GM12878 (cell line): ENCODE measurements at regions not wholly inside any gene's neighbourhood (a gene's known extent, or its start where the extent isn't known, plus 50 kb on each side); places are given as distances from the start of the nearest gene placed in this dataset.

Experiments
- ATAC-seq: fragments of 200-7000 bp; cut with Tn5 transposase; 3 replicates; pipeline ENCODE4 v1.9.1; 2020; ENCODE audit warnings: mild to moderate bottlenecking, moderate library complexity
- BruUV-seq: library from RNA; stranded (reverse); fragments of 400-500 nt; replicated peaks from 2 replicates; lab custom pipeline; 2021; lab: Mats Ljungman, UMichigan
- CTCF ChIA-PET: fragments of 300-600 bp; sonication (Branson Sonifier 250); formaldehyde crosslinking; extraction: SDS; loops from one replicate; lab custom pipeline; 2021; ENCODE audit warnings: inconsistent platforms; lab: Yijun Ruan, JAX
- POLR2A ChIA-PET: fragments of 350-600 bp; formaldehyde crosslinking; extraction: SDS; loops from one replicate; lab custom pipeline; 2021; ENCODE audit warnings: inconsistent platforms; lab: Charles Lee
- RAD21 ChIA-PET: fragments of 300-600 bp; sonication (Branson Sonifier 250); formaldehyde crosslinking; loops from one replicate; lab custom pipeline; 2023; ENCODE audit warnings: antibody characterized with exemption; ENCODE audit not compliant: unreplicated experiment; lab: Charles Lee
- SMC1A ChIA-PET: fragments of 300-600 bp; sonication (Branson Sonifier 250); formaldehyde crosslinking; loops from one replicate; lab custom pipeline; 2023; ENCODE audit not compliant: unreplicated experiment, uncharacterized antibody; lab: Charles Lee
- DNase-seq: peaks from one replicate; pipeline ENCODE4 v3.0.0-alpha.2; 2011; ENCODE audit warnings: low read depth, low spot score
- FAIRE-seq: peaks from 3 replicates; lab custom pipeline; 2011; peaks lifted over from hg19 to GRCh38; lab: Jason Lieb, UNC
- H2AFZ ChIP-seq: 2 replicates; pipeline ENCODE4 v1.6.0; 2011; ENCODE audit warnings: low read depth, low read length, control low read depth; ENCODE audit not compliant: control insufficient read depth
- H3K27ac ChIP-seq: 2 replicates; pipeline ENCODE4 v1.5.1; 2011; ENCODE audit warnings: control low read depth; ENCODE audit not compliant: control insufficient read depth, insufficient read depth
- H3K27me3 ChIP-seq, 2 experiments: replicated peaks in 1 of 2; 2 replicates each; pipeline versions ENCODE4 v1.6.0 to v1.6.1; 2011; ENCODE audit warnings: low read length in 1 of 2; ENCODE audit not compliant: control insufficient read depth in 2 of 2, insufficient read depth in 2 of 2
- H3K36me3 ChIP-seq, 2 experiments: 2 replicates each; pipeline ENCODE4 v1.5.1; 2011; ENCODE audit warnings: low read length in 1 of 2; ENCODE audit not compliant: control insufficient read depth in 2 of 2, insufficient read depth in 2 of 2
- H3K4me1 ChIP-seq: 2 replicates; pipeline ENCODE4 v1.6.1; 2011; ENCODE audit warnings: mild to moderate bottlenecking, low read length, moderate library complexity, mixed read lengths; ENCODE audit not compliant: control insufficient read depth, insufficient read depth
- H3K4me2 ChIP-seq: 2 replicates; pipeline ENCODE4 v1.6.0; 2011; ENCODE audit warnings: control low read depth; ENCODE audit not compliant: control insufficient read depth, insufficient read depth
- H3K4me3 ChIP-seq: fragments of 200-600 bp; sonication (generic); 2 replicates; pipeline ENCODE4 v1.5.1; 2016
- H3K79me2 ChIP-seq: 2 replicates; pipeline ENCODE4 v1.6.0; 2011; ENCODE audit warnings: low read length; ENCODE audit not compliant: control insufficient read depth, insufficient read depth
- H3K9ac ChIP-seq: 2 replicates; pipeline ENCODE4 v1.8.0; 2011; ENCODE audit warnings: low read length, control low read depth, mixed read lengths; ENCODE audit not compliant: control insufficient read depth, insufficient read depth
- H3K9me3 ChIP-seq: replicated peaks from 3 replicates; pipeline ENCODE4 v1.5.1; 2011; ENCODE audit warnings: mild to moderate bottlenecking, low read length; ENCODE audit not compliant: control insufficient read depth, insufficient read depth
- H4K20me1 ChIP-seq: 2 replicates; pipeline ENCODE4 v1.6.0; 2011; ENCODE audit not compliant: control insufficient read depth, insufficient read depth
- CEBPZ ChIP-seq: fragments of 150-350 bp; IDR thresholded peaks from 2 replicates; pipeline ENCODE4 v1.6.1; 2016; ENCODE audit warnings: low read depth, low read length
- ESRRA ChIP-seq: IDR thresholded peaks from 2 replicates; pipeline ENCODE4 v1.6.1; 2012; ENCODE audit warnings: mild to moderate bottlenecking, low read length, improper control_type of control experiment
- WGBS: methylation state at CpG from one replicate; pipeline ENCODE4 v1.1.6; 2016; ENCODE audit warnings: low lambda C conversion rate; ENCODE audit not compliant: insufficient replicate concordance, insufficient coverage; ENCODE audit errors: missing lambda C conversion rate; 5-methylcytosine and 5-hydroxymethylcytosine counted together
- in situ Hi-C: fragments of 300-500 bp; cut with MboI; formaldehyde crosslinking; loops from 9 replicates; pipeline ENCODE4 v1.14.3; 2018; ENCODE audit warnings: mixed read lengths
- intact Hi-C: fragments of 100-400 bp; cut with micrococcal nuclease; formaldehyde crosslinking; loops from one replicate; pipeline ENCODE4 v1.14.2; 2022; ENCODE audit not compliant: unreplicated experiment

GRCh38 chr9:135217836-135218235, 130.4 kb downstream of the OLFM1 start:
- no peak overlapping the region for H3K9ac ChIP-seq
- SMC1A ChIA-PET = no interaction called here
- intact Hi-C loops = no loop called here
- H3K36me3 ChIP-seq = no peaks in the 10 kb centered on the region
- in situ Hi-C loops = no loop called here
- DNase-seq = no peak
- RAD21 ChIA-PET = no interaction called here
- 24% methylated on average over 5 of the region's 5 CpGs for WGBS
- CTCF ChIA-PET = no interaction called here
- POLR2A ChIA-PET = no interaction called here
- FAIRE-seq = no peak
- TF ChIP-seq ESRRA (no peak), CEBPZ (no peak)
- BruUV-seq = no TSS peak
- no peaks in the 10 kb centered on the region for H4K20me1 ChIP-seq
- H3K4me1 ChIP-seq = no peaks in the 10 kb centered on the region; the same call in 1 of the 2 replicates
- H3K9me3 ChIP-seq = no peaks in the 10 kb centered on the region
- no peak for ATAC-seq
- no peak overlapping the region for H3K27ac ChIP-seq
- peaks cover 0 to 2% of the 10 kb centered on the region in 2 experiments; a peak in 1 of 4 replicates for H3K27me3 ChIP-seq
- no peak overlapping the region for H2AFZ ChIP-seq
- no peak overlapping the region for H3K4me2 ChIP-seq
- no peak overlapping the region for H3K4me3 ChIP-seq
- no peaks in the 10 kb centered on the region for H3K79me2 ChIP-seq
